SHP77 (cell line): ENCODE measurements at regions not wholly inside any gene's neighbourhood (a gene's known extent, or its start where the extent isn't known, plus 50 kb on each side); places are given as distances from the start of the nearest gene placed in this dataset.
A peak's percentile ranks its signal among the peaks of the same experiment; 100 is the strongest.

Experiments used
- DNase-seq, 2 experiments: peaks; one replicate each; lab custom pipeline; 2025; lab: John Stamatoyannopoulos, UW

DNA sequence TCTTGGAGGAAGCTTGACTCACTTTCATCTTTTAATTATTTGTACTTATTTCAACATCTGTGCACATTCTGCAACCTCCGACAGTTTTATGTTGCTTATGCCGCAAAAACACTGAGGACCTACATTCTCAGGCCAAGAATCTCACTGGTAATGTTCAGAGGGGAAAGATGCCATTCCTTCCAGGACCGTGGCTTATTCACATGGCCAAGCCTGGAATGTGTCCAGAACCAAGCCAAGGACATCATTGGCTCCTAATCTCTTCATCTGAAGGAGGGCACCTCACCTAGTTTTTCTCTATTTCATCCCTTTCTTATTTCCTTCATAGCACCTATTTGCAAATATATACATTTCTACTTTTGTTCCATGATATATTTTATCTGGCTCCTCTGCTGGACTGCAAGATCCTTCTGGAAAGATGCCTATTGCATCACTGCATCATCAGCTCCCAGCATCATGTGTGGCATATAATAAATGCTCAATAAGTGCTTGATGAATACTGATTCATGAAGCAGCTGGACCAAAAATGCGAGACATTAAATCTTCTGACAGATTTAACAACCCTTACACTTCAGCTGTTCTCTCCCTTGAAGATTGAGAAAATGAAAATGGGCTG, 377.1 kb downstream of the TNS1 start:
- DNase-seq: no peak

DNA sequence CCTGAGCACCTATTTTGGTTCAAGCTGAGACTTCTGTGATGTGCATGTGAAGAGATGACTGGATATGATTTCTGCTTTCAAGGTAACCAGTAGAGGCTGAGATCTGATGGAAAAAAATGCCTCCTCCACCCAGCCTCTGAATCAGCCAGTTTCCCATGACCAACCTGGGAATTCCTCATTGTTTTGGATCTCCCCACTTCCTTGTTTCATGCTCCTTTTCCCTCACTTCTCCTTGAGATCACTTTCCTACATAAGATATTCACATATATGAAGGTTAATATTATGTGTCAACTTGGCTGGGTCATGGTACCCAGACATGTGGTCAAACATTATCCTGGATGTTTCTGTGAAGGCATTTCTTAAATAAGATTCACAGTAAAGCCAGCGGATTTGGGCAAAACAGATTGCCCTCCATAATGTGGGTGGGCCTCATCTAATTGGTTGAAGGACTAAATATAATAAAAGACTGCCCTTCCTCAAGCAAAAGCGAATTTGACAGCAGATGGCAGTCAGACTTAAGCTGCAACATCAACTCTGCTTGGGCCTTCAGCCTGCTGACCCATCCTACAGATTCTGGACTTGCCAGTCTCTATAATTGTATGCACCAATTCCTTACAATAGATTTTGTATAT, 379.4 kb downstream of the TNS1 start:
- no peak for DNase-seq

DNA sequence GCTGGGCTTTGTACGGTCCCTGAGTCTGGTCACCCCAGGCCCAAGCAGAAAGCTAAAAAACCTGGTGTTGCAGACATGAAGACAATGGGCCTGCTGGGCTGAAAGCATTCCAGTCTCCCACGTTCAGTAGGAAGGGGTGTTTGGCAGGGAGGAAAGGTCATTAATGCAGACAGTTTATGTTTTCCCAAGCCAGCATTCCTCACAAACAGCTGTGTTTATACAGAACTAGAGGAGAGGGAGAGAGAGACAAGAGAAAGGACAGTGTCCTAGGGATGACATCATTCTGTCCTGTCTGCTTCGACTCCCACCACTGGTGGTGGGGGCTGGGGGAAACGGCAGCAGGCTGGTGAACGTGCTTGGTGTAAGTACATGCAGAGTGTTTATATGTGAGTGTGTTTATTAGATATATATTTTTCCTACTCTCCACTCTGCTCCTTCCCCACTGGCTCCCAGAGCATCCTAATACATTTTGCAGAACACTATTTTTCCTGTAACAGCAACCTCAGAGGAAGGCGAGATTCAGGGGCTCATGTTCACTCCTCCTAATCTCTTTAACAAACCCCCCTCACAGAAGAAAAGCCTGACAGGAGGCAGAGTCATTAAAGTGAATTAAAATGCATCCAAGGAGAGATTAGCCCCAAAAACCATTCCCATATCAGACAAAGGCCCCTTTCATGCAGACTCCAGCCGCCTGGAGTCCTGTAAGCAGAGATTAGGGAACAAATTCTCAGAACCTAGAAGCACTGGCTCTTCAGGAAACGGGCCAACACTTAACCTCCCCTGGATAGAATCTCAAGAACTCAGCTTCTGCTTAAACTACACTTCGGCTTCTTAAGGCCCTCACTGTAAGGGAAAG, 380.4 kb downstream of the TNS1 start:
- DNase-seq: peak; percentile 85 to 89

DNA sequence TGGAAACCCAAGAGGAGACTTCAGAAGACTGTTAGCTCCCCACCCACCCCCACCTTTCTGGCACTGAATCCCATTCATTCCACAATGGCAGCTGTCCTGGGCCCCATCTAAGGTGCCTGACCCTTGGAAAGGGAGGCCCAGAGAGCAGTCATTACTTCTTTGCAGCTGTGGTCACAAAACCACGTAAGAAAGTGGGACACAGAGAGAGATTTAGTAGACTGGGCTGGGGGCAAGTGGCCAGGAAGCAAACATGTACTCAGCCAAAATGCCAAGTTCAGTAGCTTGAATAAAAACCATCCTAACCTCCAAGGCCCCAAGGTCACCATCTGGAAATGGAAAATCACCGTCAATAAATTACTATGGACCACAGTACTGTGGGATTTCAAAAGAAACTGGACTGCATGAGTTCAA, 381.4 kb downstream of the TNS1 start:
- DNase-seq: no peak

DNA sequence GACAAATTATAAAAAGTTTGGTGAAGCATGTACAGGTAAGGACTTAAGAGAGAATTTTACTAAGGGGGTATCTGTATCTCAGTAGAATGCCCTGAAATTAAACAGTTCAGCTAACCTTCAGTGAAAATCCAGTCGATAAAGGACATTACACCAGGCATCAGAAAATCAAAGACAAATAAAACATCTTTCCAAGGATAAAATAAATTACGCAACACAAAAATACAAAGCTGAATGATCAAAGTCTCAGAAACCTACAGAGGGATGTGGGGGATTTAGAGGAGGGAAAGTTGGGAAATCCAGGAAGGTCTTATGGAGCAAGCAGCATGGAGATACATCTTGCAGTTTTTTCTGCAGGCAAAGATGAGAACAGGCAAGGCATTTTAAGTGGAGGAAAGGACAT, 384.1 kb downstream of the TNS1 start:
- DNase-seq: no peak

DNA sequence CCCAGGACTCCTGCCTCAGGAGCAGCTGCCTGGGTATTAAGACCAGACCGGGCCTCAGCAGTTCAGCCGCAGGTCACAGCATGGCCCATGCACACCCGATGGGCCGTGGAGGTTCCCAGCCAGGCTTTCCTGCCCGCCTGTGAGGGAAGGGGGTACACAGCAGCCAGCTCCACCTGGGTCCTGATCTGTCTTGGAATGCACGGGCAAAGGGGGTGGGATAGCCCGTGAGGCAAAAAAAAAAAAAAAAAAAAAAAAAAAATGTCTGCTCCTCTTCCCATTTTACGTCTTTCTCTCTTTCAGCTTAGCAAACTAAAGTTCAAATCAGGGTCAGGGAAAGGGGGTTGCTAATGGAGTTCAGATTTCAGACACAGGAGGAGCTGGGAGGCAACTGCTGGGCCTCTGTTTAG, 385.2 kb downstream of the TNS1 start:
- no peak for DNase-seq

DNA sequence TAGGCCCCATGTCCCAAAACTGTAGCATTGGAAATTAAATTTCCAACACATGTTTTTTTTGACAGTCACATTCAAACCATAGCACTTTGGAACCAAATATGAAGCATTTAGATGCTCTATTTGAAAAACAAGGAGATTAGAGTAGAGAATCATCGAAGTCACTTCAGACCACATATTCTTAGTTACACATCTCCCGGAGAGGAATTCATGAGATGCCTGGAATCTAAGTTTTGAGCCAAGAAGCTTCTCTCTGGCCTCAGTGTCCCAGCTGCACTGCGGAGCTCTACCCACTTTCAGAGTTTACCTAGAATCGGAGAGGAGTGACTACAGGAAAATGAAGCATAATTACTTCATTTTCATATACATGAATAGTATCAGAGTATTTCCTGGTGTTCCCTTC, 385.9 kb downstream of the TNS1 start:
- DNase-seq: no peak

DNA sequence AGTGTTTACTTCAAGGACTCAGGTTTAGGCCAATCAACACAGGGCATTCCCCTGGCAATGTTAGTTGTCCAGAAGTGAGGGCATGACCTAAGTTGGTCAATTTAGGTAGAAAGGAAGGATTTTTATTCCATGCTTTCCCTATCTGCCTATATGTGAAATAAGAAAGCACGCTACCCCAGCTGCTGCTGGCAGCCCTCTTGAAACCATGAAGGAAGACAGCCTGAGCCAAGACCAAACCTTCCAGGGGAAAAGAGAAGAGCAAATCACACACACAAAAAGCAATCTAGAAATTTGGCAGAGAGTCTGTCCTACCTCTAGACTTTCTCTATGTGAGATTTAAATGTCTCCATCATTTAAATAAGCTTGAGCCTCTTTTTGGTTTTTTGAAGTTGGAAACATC, 387.6 kb downstream of the TNS1 start:
- no peak for DNase-seq

DNA sequence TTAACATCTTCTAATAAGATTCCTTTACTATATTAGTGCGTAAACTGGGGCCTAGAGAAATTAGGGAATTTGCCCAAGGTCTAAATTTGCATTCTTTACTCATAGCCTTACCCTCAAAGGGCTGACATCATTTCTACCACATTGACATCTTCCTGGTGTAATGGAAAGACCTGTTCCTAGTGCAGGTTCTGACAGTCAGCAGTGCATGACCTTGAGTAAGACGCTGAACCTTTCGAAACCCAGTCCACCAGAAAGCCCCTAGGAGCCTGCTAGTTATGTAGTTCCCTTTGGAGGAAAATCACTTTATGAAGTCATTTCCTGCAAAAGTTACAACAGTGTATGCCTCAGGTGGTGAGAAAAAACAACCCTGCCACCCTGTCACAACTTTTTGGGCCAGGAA, 388.3 kb downstream of the TNS1 start:
- no peak for DNase-seq

DNA sequence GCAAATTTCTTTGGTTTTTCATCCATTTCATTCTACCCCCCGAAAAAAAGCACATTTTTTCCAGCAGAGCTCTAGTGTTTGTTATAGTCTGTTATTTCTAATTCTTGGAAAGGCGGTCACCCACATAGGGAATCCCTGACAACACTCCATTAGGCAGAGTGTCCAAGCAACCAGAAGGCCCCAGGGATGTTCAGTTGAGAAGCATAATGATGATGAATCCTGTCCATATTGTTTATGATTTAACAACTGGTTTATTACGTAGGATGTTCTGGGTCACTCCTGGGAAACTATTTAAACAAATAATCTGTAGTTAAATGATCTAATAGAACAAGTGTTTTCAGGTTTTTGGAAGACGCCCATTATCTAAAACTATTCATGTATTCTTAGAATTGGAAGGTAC, 388.7 kb downstream of the TNS1 start:
- no peak for DNase-seq

DNA sequence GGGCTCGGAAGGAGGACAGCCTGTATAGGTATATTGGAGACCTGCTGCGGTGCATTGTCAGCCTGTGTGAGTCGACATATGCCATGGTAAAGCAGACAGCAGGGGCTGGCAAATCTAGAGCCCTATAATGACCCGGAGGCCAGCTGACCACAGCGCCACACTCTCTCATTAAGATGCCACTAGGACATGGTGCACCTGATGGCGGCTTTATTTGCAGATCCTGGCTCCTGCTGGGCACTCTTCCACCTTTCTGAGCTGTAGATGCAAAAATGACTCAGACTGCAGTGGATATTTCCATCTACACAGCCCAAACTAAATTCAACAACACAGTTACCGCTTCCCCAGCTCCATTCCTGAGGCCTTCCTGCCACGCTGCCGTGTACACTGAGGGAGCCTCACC, 389.9 kb downstream of the TNS1 start:
- DNase-seq: no peak

DNA sequence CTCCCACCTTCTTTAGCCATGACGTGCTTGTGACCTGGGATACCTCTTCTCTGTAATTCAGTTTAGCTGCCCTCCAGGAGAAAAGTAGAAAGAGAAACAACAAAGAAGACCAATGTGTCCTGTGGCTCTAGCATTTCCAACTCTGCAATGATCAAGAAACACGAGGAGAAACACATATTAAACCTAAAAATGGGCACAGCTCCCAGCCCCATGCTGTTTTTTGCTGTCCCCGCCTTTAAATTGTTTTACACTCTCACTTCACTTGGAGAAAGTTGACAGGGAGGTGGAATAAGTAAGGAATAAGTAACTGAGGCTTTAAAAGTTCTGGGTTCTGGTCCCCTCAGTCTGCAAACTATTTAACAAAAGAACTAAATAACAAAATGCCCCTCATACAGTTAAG, 390.6 kb downstream of the TNS1 start:
- DNase-seq: no peak

DNA sequence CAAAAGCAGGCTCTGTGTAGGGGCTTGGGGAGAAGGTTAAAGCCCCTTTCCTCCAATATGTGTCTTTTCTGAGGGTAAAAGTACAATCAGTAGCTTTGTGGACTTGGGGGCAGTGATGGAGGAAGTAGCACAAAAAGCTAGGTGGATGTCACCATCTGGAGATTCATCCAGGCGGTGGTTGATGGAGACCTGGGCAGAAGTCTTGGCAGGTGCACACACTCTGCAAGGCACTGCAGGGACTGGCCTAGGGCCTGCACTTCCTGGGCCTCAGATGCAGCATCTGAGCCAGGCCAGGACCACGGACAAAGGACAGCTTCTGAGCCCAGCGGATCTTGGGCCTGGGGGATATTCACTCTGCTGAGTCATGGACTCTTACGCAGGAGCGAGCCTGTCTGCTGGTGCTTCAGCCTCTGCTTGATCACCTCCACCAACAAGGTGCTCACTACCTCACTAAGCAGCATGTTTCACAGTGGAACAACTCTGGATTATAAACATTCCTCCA, 391.1 kb downstream of the TNS1 start:
- peak in 1 of 2 experiments; percentile 4 for DNase-seq

DNA sequence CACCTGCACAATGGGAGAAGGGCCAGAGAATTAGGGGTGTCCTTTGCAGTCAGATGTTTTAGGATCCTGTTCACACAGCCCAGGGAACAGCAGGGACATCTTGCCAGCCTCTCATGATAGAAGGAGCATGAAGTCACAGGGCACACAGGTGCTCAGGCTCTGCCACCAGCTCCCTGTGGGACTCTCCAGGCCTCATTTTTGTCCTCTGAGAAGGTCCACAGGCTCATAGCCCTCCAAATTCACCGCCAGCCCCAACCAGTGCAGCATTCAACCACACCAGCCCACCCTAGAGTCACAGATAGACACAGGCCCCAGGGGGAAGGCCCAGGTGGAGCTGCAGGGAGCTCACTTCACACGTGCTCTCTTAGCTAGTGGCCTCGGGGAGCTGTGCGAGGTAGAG, 391.7 kb downstream of the TNS1 start:
- DNase-seq: no peak

DNA sequence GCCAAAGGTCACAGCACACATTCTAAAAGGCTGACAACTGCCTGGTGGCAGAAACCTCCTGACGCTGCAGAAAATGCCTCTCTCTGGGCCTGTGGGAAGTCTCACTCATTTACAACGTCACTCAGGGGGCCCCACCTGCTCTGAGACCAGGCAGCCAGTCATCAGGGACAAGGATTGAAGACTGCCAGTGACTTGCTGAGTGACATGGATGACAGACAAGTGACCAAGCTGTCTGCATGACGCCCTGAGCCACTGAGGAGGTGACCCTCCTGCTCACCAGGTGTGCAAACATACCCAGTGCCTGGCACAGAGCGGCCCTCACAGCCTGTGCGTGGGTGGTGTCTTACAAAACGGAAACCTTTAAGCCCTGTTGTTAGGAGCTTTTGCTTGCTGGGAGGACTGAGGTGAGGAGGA, 392.4 kb downstream of the TNS1 start:
- DNase-seq: peak; percentile 94 to 98

DNA sequence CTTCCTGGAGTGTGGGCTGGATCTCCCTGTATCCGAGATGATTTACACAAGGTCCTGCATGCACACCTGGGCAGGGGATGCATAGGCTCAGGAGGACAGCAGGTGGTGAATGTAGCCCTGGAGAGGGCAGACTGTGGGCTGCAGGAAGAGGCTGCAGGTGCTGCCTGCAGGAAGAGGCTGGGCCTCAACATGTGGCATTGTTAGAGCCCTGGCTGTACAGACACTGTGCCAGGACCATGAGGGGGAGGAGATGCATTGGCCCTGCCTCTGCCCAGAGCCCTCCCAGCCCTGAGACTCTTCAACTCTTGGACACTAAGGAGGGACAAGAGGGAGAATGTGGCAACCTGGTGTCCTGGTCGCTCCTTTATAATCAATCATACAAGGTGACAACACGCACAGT, 392.8 kb downstream of the TNS1 start:
- peak; percentile 90 to 91 for DNase-seq

DNA sequence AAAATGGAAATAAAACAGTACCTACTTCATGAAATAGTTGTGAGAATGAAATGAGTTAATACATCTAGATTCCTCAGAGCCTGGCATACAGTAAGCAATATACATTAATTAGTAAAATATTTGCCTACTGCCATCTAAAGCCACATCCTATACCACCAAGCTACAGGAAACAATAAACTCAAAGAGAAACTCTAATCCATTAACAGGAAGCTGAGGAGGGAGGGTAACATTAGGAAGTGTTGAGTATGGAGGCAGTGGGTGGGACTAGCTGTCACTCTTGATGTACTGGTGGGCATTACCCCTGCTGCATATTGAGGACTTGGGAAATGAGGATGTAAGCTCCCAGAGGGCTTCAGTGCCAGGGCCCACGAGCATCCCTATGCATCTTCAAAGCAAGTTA, 396.5 kb downstream of the TNS1 start:
- no peak for DNase-seq

DNA sequence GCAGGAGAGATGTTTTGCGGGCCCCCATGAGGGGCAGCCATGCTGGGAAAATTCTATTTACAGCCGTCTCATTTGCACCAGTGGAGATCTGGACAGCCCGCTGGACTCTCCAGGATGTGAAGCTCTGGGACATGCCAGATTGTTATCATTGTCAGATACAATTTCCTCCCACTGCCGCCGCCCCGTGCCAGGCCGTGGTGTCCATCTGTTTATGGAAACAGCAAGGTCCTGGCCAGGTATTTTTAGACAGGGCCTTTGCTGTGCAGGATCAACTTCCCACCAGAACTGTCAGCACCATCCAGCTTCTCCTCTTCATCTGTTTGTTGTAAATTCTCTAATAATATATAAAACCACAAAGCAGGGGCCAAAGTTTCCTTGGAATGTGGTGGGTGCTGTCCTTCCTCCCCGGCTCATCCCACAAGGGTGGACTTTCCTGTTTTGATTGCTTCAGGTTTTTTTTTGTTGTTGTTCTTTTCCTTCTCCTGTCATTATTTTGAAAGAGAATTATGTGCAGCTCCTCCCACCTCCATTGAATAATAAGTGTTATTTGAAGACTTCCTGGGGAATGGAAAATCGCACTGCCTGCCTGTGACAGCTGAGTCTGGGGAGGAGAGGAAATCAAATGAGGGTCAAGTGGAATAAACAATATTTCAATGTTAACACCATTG, 398.1 kb downstream of the TNS1 start:
- no peak for DNase-seq

DNA sequence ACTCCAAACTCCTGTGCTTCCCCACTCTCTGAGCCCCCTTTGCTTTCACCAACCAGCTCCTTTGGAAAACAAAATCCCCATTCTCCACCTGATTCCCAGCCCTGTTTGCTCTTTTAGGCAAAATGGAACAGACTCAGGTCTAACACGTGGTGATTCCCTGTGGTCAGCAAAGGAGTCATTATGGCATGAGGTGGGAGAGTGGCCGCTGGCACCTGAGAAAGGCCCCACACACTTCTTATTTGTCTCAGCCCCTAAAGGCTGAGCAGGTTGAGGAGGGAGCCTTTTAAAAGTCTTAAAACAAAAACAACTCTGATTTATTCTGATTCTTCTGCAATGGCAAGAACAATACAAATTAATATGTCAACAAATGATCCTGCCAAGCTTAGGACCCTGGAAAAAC, 401.2 kb downstream of the TNS1 start:
- no peak for DNase-seq

DNA sequence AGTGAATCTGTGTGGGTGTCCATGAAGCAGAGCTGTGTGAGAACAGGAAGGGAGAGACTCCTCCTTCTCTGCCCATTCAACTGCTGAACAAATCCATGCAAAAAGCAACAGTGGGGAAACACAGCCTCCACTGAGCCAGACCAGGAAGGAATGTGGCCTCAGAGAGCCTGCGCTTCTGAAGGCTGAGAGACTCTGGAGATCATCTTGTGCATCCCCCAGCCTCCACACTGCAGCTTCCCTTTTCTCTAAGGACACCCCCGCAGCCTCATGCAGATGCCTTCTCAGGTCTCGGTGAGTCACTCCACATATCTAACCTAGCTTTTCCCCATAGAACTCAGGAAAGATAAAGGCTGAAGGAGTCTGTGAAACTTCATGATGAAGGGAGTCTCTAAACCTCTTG, 402.9 kb downstream of the TNS1 start:
- DNase-seq: no peak

DNA sequence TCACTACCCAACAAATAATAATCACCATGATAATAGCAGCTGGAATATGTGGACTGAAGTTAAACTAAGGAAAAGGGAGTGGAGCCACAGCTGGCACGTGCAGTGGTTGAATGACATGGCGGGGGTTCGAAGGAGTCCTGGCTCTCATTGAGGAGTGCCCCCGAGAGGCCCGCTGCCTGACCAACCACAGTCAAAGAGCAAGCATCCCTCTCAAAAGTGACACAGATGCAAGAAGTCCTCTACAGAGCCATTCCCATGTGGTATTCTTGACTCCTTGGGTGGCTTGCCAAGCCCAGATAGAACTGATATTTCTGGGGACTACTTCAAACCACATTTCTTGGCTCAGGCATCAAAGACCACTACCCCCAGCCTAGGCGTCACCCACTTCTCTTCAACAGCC, 405.1 kb downstream of the TNS1 start:
- DNase-seq: no peak

DNA sequence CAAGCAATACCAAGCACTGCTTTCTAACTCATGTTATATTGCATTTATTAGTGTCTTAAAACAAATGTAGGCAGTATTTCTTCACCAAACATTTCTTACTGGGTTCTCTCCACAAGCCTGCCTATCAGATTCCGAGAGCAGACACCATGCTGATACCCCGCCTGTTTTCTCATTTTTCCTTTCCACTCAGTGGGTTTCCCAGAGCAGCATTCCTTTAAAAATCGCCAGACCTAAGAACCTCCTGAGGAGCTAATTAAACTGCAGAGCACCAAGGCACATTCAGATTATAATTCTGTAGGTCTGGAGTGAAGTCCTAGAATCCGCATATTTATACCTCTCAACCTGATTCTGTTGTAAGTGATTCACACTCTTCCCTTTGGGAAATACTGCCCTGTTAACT, 405.6 kb downstream of the TNS1 start:
- no peak for DNase-seq

DNA sequence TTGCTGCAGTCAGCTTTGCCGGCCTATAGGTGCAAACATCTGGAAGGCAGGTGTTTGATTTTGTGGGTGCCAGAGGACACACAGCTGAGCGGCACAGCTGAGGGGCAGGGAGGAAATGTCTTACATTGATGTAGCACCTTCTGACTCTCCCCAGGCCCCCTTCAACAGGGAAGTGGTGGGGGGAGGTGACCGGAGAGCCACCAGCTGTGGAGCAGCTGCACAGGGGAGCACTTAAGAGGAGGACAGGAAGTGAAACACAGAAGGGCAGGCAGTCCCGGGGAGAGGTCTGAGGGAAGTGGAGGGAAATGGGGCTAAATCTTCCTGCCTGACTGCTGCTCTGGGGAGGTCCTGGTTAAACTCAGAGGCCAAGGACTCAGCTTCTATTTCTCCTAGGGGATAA, 409.1 kb downstream of the TNS1 start:
- DNase-seq: peak; percentile 19 to 52
